Peyer's patch (tissue), 4 donors: ENCODE measurements at regions not wholly inside any gene's neighbourhood (a gene's known extent, or its start where the extent isn't known, plus 50 kb on each side); places are given as distances from the start of the nearest gene placed in this dataset.

Experiments used
- DNase-seq, 3 donors: peaks; one replicate each; pipeline ENCODE4 v3.0.0-alpha.2; 2017 to 2019
- H3K27ac ChIP-seq, 4 donors: fragments of 200-600 bp; sonication (generic); one replicate each; pipeline ENCODE4 v1.5.1; 2016 to 2019
- H3K27me3 ChIP-seq, 2 donors: fragments of 200-600 bp; sonication (generic); one replicate each; pipeline ENCODE4 v1.5.1; 2019
- H3K36me3 ChIP-seq, 3 donors: fragments of 200-600 bp; sonication (generic); one replicate each; pipeline ENCODE4 v1.5.1; 2016 to 2019
- H3K4me1 ChIP-seq, 4 donors: fragments of 200-600 bp; sonication (generic); one replicate each; pipeline ENCODE4 v1.5.1; 2016 to 2019
- H3K4me3 ChIP-seq, 4 donors: fragments of 200-600 bp; sonication (generic); 1 replicate in 3 of 4; 2 replicates in 1 of 4; pipeline ENCODE4 v1.5.1; 2016 to 2019; ENCODE audit warnings: mild to moderate bottlenecking in 1 of 4
- H3K9me3 ChIP-seq, 4 donors: fragments of 200-600 bp; sonication (generic); one replicate each; pipeline ENCODE4 v1.5.1; 2016 to 2019; ENCODE audit warnings: mild to moderate bottlenecking in 1 of 4
- POLR2A ChIP-seq, 2 donors: fragments of 450-650 bp; IDR thresholded peaks; one replicate each; pipeline ENCODE4 v1.5.1; 2017; ENCODE audit warnings: antibody characterized with exemption in 2 of 2, mild to moderate bottlenecking in 2 of 2, moderate library complexity in 2 of 2
- TF ChIP-seq, protein P1 (sequence below), 6 experiments: fragments of 450-650 bp in 4 of 6; fragments of 200-600 bp in 2 of 6; sonication (generic) in 1 of 6; IDR thresholded peaks; one replicate each; pipeline ENCODE4 v1.5.1; 2017 to 2019; ENCODE audit warnings: antibody characterized with exemption in 6 of 6, mild to moderate bottlenecking in 3 of 6, moderate library complexity in 1 of 6

DNA sequence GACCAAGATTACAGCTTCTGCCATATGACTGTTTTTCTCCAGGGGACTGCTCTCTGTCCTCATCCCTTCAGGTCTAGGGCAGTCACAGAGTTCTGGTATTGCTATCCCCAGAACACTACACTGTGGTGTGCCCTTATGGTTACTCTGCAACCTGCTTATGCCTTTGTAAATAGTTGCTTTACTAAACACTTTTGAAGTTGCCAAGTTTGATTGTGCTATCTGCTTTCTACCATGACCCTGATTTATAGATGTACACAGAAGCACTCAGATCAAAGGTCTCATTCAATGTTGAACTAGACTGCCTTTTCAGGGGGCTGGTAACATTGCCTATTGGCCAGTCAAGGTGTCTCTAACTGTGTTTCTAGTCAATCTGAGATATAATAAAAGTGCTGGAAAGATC is 794.7 kb downstream of the DHX35 start:
- DNase-seq = no peak
- Histone ChIP-seq H3K4me3 (no peak overlapping the region), H3K4me1 (no peaks in the 10 kb centered on the region), H3K9me3 (no peaks in the 10 kb centered on the region), H3K27me3 (no peaks in the 10 kb centered on the region), H3K27ac (no peak overlapping the region), H3K36me3 (no peaks in the 10 kb centered on the region)
- no peak for TF ChIP-seq POLR2A (IDR thresholded peaks at IDR 0.05)
- TF ChIP-seq, protein P1, sequence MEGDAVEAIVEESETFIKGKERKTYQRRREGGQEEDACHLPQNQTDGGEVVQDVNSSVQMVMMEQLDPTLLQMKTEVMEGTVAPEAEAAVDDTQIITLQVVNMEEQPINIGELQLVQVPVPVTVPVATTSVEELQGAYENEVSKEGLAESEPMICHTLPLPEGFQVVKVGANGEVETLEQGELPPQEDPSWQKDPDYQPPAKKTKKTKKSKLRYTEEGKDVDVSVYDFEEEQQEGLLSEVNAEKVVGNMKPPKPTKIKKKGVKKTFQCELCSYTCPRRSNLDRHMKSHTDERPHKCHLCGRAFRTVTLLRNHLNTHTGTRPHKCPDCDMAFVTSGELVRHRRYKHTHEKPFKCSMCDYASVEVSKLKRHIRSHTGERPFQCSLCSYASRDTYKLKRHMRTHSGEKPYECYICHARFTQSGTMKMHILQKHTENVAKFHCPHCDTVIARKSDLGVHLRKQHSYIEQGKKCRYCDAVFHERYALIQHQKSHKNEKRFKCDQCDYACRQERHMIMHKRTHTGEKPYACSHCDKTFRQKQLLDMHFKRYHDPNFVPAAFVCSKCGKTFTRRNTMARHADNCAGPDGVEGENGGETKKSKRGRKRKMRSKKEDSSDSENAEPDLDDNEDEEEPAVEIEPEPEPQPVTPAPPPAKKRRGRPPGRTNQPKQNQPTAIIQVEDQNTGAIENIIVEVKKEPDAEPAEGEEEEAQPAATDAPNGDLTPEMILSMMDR (IDR thresholded peaks at IDR 0.05) = no peak

GRCh38 chr20:39756369-39756768 is 794.2 kb downstream of the DHX35 start:
- no peak overlapping the region for H3K27ac ChIP-seq

GRCh38 chr20:39752262-39752876 is 790.2 kb downstream of the DHX35 start:
- no peaks in the 10 kb centered on the region for H3K9me3 ChIP-seq
- no peaks in the 10 kb centered on the region for H3K4me1 ChIP-seq
- no peak overlapping the region for H3K27ac ChIP-seq
- TF ChIP-seq POLR2A (IDR thresholded peaks at IDR 0.05) = no peak
- TF ChIP-seq, protein P1 (IDR thresholded peaks at IDR 0.05) = no peak
- H3K36me3 ChIP-seq = no peaks in the 10 kb centered on the region
- DNase-seq = no peak
- H3K4me3 ChIP-seq = no peak overlapping the region
- no peaks in the 10 kb centered on the region for H3K27me3 ChIP-seq

More at GRCh38 chr20:39756369-39756768, 794.2 kb downstream of the DHX35 start:
- no peak for DNase-seq
- H3K9me3 ChIP-seq = no peaks in the 10 kb centered on the region
- no peaks in the 10 kb centered on the region for H3K36me3 ChIP-seq
- no peak for TF ChIP-seq POLR2A (IDR thresholded peaks at IDR 0.05)
- TF ChIP-seq, protein P1 (IDR thresholded peaks at IDR 0.05) = no peak
- H3K4me3 ChIP-seq = no peak overlapping the region
- no peaks in the 10 kb centered on the region for H3K4me1 ChIP-seq
- H3K27me3 ChIP-seq = no peaks in the 10 kb centered on the region

GRCh38 chr20:39751557-39752137 is 789.5 kb downstream of the DHX35 start:
- no peak overlapping the region for H3K27ac ChIP-seq
- H3K27me3 ChIP-seq = no peaks in the 10 kb centered on the region
- no peak for DNase-seq
- no peaks in the 10 kb centered on the region for H3K36me3 ChIP-seq
- H3K9me3 ChIP-seq = no peaks in the 10 kb centered on the region
- H3K4me3 ChIP-seq = no peak overlapping the region
- no peaks in the 10 kb centered on the region for H3K4me1 ChIP-seq
- TF ChIP-seq, protein P1 (IDR thresholded peaks at IDR 0.05) = no peak
- TF ChIP-seq POLR2A (IDR thresholded peaks at IDR 0.05) = no peak

- Histone ChIP-seq H3K36me3 (no peaks in the 10 kb centered on the region), H3K4me1 (no peaks in the 10 kb centered on the region), H3K4me3 (no peak overlapping the region), H3K27ac (no peak overlapping the region), H3K9me3 (no peaks in the 10 kb centered on the region), H3K27me3 (no peaks in the 10 kb centered on the region)
- DNase-seq = no peak
- TF ChIP-seq, protein P1 (IDR thresholded peaks at IDR 0.05) = no peak
- no peak for TF ChIP-seq POLR2A (IDR thresholded peaks at IDR 0.05)
These were observed 783.2 kb downstream of the DHX35 start for GRCh38 chr20:39745380-39745779.
